HG02885 (cell line): ENCODE measurements at regions not wholly inside any gene's neighbourhood (a gene's known extent, or its start where the extent isn't known, plus 50 kb on each side); places are given as distances from the start of the nearest gene placed in this dataset.

Experiments
- ATAC-seq: cut with Tn5 transposase; IDR thresholded peaks from one replicate; pipeline ENCODE4 v1.9.1; 2021; ENCODE audit warnings: mild to moderate bottlenecking; ENCODE audit not compliant: unreplicated experiment, poor library complexity

GRCh38 chr5:97907646-97908400 lies 724.8 kb upstream of the RIOK2 start:
- ATAC-seq = no peak

- ATAC-seq = no peak
These were observed 726.5 kb upstream of the RIOK2 start for GRCh38 chr5:97909541-97909940.

DNA sequence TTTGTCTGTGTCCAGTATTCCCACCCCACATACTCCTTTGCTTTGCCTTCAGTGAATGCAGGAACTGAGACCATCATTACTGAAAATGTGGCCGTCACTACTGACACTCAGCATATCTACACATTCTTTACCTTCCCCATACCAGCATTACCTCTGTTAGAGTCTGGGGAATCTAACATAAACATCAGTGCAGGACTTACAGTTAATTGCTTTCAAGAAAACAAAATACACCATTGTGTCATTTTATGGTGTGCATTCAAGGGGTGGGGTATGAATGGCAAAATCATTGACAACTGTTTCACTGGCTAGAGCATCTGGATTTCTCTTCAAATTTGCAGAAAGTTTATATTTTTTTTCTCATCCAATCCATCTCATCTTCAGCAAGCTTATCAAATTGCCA lies 731.4 kb upstream of the RIOK2 start:
- ATAC-seq = no peak

- ATAC-seq = no peak
These were observed 732.1 kb upstream of the RIOK2 start for GRCh38 chr5:97915106-97915505.

DNA sequence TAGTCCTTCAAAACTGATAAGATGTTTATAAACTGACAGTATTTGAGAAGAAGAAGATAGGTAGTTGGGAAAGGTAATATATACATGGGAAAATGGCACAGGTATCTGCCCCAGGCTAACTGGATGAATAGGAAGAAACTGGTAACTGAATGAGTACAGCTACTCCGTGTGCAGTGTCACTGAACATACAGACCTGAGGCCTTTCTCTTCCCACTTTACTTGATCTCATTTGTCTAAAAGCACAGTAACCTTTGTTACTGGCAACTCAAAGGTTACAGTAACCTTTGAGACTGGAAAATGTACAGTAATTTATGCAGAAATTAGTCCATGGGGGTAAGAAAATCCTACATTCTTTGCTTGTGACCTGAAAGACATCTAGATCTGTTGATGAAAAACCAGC lies 735.0 kb upstream of the RIOK2 start:
- no peak for ATAC-seq

DNA sequence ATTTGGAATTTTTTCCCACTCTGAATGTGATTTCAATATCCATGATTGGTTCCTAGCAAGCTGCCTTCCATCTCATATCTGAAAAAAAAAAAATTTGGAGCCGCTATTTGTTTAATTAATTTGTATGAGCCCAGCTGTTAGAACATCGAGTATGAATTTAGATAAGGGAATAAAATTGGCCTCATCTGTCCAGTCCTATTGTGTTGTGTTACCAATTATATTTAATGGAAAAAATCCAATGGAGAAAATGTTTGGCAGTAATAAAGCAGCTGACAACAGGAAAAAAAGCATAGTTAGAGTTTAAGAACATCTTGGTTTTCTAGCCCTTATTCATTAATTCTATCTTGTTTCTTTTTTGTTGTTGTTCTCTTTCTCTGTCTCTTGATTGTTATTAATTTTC lies 735.6 kb upstream of the RIOK2 start:
- no peak for ATAC-seq

DNA sequence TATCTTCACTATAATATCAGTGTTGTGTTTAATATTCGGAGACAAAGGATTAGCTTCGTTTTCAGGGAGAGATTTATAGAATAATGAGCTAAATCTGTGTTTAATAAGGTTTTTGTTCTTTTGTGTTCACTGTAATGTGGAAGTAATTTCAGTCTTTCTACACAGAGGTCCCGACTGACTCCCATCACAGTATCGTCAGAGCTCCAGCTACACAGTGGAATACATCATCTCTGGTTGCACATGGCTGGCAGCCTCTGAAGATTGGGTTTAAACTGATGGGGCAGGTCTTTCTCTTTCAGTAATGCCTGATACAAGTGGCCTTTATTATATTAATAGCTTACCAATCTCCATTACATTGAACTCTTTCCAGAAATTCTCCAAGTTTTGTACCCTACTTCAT lies 736.7 kb upstream of the RIOK2 start:
- ATAC-seq = no peak

- ATAC-seq = no peak
These were observed 739.7 kb upstream of the RIOK2 start for GRCh38 chr5:97922776-97923175.

DNA sequence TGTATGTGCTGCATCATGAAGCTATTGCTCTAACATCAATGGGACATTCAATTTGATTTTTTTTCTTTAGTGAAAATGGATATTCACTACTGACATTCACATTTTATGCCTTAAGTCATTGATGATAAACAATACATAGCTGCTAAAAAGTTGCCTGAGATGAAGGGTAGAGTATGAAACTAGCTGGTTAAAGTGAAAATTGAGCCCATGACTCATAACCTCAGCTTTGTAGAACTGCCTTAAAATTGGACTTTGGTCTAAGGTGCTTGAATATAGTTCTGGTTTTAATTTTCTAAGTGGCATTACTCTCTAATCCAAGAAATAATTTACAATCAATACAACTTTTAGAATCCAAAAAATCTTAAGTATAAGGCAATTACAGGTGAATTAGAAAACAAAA lies 740.4 kb upstream of the RIOK2 start:
- ATAC-seq = no peak

- ATAC-seq = no peak
These were observed 741.0 kb upstream of the RIOK2 start for GRCh38 chr5:97923997-97924396.

DNA sequence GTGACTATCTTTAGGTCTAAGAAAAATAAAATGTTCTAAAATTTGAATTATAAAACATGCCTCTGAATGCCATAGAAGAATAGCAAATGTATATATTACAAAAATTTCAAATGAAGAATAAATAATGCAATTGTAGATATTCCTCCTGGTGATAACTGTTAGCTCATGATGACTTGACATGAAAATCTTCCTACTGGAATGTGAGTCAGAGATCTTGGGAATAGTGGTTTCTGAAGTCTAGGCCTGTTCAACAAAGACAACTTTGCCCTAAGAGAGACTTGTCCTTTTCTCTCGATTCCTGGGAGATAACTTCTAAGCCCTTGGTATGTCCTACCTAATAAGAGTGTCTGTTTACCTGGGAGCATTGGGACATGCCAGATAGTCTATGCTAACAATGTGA lies 746.3 kb upstream of the RIOK2 start:
- ATAC-seq = no peak

- ATAC-seq = no peak
These were observed 748.8 kb upstream of the RIOK2 start for GRCh38 chr5:97931829-97932228.

- ATAC-seq = no peak
These were observed 753.2 kb upstream of the RIOK2 start for GRCh38 chr5:97936231-97936630.

GRCh38 chr5:97937846-97938245 lies 754.8 kb upstream of the RIOK2 start:
- ATAC-seq = no peak

DNA sequence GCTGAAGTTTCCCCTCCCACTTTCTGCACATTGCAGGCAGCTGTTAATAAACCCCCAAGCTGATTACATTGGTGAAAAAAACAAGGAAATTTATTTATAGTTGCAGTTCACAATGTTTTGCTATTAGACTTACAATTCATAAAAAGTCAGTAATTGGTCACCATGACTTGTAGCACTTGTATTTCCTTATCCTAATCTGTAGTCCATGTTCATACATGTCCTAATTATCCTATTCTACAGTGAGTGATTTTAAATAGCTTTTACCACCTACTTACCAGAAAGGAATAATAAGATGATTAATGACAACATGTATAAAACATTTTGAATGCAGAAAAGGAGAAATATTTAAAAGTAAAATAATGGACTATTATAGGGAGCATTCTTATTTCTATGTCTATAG lies 760.0 kb upstream of the RIOK2 start:
- no peak for ATAC-seq

DNA sequence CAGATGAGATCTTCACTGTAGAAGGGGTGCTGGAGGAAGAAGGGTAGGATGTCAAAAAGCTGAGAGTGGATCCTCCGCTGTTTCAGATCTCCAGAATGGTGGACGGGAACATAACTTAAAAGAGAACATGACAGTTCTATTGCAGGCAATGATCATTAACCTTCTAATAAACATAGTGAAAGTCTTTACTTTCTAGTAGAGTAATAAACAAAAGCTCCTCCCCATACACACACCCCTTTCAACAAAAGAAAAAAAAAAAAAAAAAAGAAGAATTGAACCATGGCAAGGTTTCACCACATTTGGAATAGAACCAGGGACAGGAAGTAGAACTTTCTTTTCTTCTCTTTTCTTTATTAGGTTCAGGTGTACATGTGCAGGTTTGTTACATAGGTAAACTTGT lies 768.1 kb upstream of the RIOK2 start:
- no peak for ATAC-seq

DNA sequence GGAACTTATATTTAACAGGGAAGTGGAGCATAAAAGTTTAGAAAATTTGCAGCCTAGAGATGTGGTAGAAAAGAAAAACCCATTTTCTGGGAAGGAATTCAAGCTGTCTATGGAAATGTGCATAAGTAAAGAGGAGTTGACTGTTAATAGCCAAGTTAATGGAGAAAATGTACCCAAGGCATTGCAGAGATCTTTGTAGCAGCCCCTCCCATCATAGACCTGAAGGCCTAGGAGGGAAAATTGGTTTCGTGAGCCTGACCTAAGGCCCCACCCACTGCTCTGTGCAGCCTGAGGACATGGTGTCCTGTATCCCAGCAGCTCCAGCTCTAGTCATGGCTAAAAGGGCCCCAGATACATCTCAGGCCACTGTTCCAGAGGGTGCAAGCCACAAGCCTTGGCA lies 772.4 kb upstream of the RIOK2 start:
- no peak for ATAC-seq

DNA sequence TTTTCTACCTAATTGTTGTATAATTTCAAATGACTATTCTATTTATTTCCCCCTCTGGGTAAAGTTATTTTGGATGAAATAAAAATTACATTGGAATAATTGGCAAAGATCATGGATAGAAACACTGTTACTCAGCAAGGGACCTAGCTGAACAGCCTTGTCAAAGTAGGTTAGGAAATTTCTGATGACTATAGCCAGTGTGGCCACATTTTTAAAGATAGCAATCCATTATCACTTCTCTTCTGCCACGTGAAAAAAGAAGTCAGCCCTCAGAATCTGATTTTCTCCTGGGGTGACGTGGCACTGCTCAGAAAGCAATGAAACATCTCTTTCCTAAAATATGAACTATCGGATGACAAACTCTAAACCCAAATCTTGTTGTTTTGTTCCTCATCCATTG lies 784.2 kb upstream of the RIOK2 start:
- no peak for ATAC-seq

DNA sequence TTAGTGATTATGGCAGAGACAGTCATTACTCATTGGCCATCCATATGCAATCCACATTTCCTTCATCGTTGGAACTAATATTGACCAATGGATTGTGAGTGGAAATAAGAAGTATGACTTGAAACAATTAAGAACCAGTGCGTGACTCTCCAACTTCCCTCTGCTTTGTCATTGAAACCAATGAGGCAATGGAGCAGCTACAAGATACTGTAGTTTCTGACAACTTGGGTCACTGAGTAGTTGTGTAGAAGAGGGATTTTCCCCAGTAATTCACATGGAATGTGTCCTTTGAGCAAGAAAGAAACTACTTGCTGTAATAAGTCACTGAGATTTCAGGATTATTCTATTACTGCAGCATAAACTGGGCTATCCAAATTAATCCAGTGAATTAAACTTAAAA lies 785.3 kb upstream of the RIOK2 start:
- no peak for ATAC-seq

GRCh38 chr5:97979740-97980139 lies 793.7 kb upstream of the RGMB start:
- ATAC-seq = no peak

DNA sequence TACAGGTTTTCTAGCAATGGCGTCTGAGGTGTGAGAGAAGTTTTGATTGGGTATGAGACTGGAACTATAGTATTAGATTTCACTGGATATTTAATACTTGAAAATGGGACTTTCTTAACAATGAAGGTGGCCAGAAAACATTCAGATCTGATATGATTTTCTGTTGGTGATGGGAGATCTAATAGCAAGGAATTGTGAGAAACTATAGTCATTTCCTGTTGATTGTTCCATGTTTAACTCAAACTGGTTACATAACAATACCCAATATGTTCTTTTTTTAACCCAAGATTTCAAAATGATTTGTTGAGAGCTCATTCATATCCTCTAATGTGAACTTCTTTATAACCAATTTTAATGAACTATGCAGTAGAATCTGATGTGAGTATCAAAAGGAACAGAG lies 793.2 kb upstream of the RGMB start:
- ATAC-seq = no peak

DNA sequence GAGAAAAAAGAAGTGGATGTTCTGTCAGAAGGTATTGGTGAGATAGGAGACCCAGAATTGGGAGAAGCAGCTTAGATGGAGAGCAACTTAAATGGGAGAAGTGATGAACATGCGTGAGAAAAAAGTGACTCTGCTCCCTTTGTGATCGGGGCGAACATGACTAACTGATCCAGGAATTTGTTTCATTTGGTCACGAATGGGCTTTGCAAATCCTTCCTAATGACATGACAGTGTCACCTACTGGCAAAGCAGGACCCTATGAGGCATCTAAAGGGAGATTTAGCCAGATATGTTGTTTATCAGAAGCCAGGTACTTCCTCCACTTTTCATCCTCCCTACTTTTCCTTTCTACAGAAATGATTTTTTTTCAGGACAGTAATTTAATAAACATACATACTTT lies 787.4 kb upstream of the RGMB start:
- no peak for ATAC-seq

DNA sequence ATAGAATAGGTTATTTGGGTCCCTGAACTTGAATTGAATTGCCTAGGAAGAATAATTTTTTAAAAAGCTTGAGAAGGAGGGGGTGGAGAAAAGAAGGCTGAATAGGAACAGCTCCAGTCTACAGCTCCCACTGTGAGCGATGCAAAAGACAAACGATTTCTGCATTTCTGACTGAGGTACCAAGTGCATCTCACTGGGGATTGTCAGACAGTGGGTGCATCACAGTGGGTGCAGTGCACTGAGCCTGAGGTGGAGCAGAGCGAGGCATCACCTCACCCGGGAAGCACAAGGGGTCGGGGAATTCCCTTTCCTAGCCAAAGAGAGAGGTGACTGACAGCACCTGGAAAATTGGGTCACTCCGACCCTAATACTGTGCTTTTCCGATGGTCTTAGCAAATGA lies 782.2 kb upstream of the RGMB start:
- ATAC-seq = no peak
